Body of pancreas (tissue), 4 donors: ENCODE measurements at regions not wholly inside any gene's neighbourhood (a gene's known extent, or its start where the extent isn't known, plus 50 kb on each side); places are given as distances from the start of the nearest gene placed in this dataset.

ENCODE experiments used
- CTCF ChIP-seq, 7 experiments: fragments of 450-650 bp in 4 of 7; fragments of 200-600 bp in 3 of 7; sonication (generic) in 3 of 7; IDR thresholded peaks; one replicate each; pipeline ENCODE4 v1.5.1; 2016 to 2019; ENCODE audit warnings: antibody characterized with exemption in 7 of 7
- POLR2A ChIP-seq, 3 donors: fragments of 450-650 bp; IDR thresholded peaks; one replicate each; pipeline ENCODE4 v1.6.1; 2016; ENCODE audit warnings: antibody characterized with exemption in 3 of 3, mild to moderate bottlenecking in 2 of 3

GRCh38 chr13:34752283-34752960 lies 189.6 kb upstream of the NBEA start:
- TF ChIP-seq POLR2A (IDR thresholded peaks at IDR 0.05), result no peak
- TF ChIP-seq CTCF (IDR thresholded peaks at IDR 0.05), result no peak
